ENCODE measurements at regions not wholly inside any gene's neighbourhood (a gene's known extent, or its start where the extent isn't known, plus 50 kb on each side); places are given as distances from the start of the nearest gene placed in this dataset.

GRCh38 chr15:70280781-70281180 is 183.1 kb upstream of the TLE3 start:
- TF ChIP-seq GATA3 (IDR thresholded peaks at IDR 0.05; ENCODE audit: low read depth, low read length) (no peak), GATA2 (IDR thresholded peaks at IDR 0.05; ENCODE audit: low read depth, low read length) (no peak)
